ENCODE measurements at regions not wholly inside any gene's neighbourhood (a gene's known extent, or its start where the extent isn't known, plus 50 kb on each side); places are given as distances from the start of the nearest gene placed in this dataset.

DNA sequence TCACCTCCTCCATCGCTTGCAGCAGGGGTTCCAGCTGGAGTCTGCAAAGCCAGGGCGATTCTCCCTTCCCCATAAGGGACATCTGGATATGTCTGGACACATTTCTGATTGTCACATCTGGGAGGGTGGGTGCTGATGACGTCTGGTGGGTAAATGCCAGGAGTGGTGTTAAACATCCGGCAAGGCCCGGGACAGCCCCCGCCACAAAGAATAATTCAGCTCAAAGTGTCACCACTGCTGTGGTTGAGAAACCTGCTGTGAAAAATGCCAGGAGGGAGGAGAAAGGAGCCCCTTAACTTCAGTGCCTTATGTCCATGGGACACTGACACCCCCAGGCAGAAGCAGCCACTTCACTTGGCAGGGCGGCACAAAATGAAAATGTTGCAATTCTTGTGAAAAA is 179.4 kb upstream of the SDK2 start:
- TF ChIP-seq POLR2AphosphoS5 (IDR thresholded peaks at IDR 0.05; ENCODE audit: low read depth, low read length) (no peak), REST (IDR thresholded peaks at IDR 0.05; ENCODE audit: insufficient read depth in 1 of 2, low read depth in 2 of 2, low read length in 2 of 2) (no peak), TAF1 (IDR thresholded peaks at IDR 0.05; ENCODE audit: borderline replicate concordance, insufficient read depth, low read length) (no peak), SIN3A (IDR thresholded peaks at IDR 0.05; ENCODE audit: borderline replicate concordance, insufficient read depth, low read length) (no peak)

DNA sequence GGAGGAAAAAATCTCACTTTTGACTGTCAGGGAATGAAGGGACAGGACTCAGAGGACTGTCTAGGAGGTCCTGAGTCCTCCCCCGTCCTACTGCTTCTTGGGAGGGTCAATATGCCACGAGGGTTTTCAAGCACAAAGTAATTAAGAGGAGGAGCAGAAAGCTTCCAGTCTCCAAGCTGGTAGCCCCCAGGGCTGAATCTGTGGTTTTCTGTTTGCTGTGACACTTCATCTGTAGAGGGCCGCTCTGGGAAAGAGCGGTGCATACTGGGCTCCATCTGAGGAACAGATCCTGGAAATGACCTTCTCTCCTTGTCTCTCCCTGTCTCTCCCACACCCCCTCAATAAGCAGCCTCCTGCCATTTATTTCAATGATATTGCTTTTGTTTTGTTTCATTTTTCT is 180.1 kb upstream of the SDK2 start:
- TF ChIP-seq FOXP2 (optimal IDR thresholded peaks at IDR 0.05; ENCODE audit: borderline replicate concordance, extremely low read depth, extremely low read length, insufficient read depth) = no peak
- TF ChIP-seq TAF1 (IDR thresholded peaks at IDR 0.05; ENCODE audit: borderline replicate concordance, insufficient read depth, low read length) = no peak
- no peak for TF ChIP-seq POLR2AphosphoS5 (IDR thresholded peaks at IDR 0.05; ENCODE audit: low read depth, low read length)

DNA sequence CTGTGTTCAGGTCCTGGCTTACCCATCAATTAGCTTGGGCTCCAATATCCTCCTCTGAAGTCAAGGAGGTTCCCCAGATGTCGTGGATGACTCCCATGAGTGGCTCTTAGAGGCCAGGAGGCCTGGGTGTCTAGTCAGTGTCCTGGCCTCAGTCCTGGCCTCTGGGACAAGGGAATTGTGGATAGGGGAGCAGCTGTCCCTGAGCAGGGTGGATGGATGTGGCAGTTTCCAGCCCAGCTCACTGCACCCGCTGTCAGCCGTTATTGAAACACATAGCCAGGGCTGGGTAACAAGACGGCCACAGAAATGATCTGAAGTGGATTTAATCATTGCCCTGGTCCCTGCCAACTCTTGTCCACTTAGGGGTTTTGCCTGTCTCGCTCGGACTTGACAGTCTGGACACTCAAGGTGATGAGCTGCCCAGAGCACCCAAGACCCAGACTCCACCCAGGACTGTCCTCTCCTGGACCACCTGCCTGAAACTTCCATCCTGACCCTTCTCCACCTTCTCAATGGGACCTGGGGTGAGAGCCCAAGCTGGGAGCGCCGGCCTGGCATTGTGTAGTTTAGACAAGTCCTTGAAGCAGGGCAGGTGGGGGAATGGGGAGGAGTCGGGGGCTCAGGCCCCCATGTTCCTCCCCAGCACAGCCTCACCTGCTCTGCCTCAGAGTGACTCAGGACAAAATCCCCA is 182.1 kb upstream of the SDK2 start:
- TF ChIP-seq TAF1 (IDR thresholded peaks at IDR 0.05; ENCODE audit: borderline replicate concordance, insufficient read depth, low read length) (no peak), REST (IDR thresholded peaks at IDR 0.05; ENCODE audit: insufficient read depth in 1 of 2, low read depth in 2 of 2, low read length in 2 of 2) (no peak), POLR2AphosphoS5 (IDR thresholded peaks at IDR 0.05; ENCODE audit: low read depth, low read length) (no peak), SIN3A (IDR thresholded peaks at IDR 0.05; ENCODE audit: borderline replicate concordance, insufficient read depth, low read length) (no peak)

GRCh38 chr17:73826872-73827228 is 182.6 kb upstream of the SDK2 start:
- TF ChIP-seq REST (IDR thresholded peaks at IDR 0.05; ENCODE audit: insufficient read depth in 1 of 2, low read depth in 2 of 2, low read length in 2 of 2) (no peak), SIN3A (IDR thresholded peaks at IDR 0.05; ENCODE audit: borderline replicate concordance, insufficient read depth, low read length) (no peak), POLR2AphosphoS5 (IDR thresholded peaks at IDR 0.05; ENCODE audit: low read depth, low read length) (no peak), FOXP2 (optimal IDR thresholded peaks at IDR 0.05; ENCODE audit: borderline replicate concordance, extremely low read depth, extremely low read length, insufficient read depth) (no peak), TAF1 (IDR thresholded peaks at IDR 0.05; ENCODE audit: borderline replicate concordance, insufficient read depth, low read length) (no peak)

DNA sequence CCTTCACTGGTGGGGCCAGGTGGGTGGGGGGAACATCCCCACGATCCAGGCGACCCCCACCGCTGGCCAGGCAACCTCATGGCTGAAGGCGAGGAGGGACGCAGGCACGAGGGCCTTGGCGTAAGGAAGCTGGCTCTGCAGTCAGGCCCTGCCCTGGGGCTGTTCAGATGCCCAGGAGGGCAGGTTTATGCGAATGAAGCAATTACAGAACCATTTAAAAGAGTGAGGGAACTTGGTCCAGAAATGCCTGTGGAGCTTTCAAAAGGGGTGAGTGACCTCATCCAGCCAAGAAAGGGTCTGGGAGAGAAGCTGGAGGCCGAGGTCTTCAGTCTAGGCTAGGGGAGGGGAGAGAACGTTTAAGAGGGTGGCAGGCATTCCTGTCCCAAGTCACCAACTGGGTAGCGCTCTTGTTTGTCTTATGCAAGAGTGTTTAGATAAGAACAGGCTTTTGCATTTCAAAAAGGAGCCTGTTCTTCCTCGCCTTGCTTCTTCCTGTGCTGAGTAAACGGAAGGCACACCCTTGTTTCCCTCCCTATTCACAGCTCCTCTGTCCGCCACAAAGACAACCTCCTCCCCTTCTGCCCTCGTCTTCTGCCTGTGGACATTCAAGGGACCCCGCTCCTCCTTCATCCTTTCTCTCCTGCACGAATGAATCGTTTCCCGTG is 183.5 kb upstream of the SDK2 start:
- TF ChIP-seq REST (IDR thresholded peaks at IDR 0.05; ENCODE audit: insufficient read depth in 1 of 2, low read depth in 2 of 2, low read length in 2 of 2) (no peak), POLR2AphosphoS5 (IDR thresholded peaks at IDR 0.05; ENCODE audit: low read depth, low read length) (no peak), SIN3A (IDR thresholded peaks at IDR 0.05; ENCODE audit: borderline replicate concordance, insufficient read depth, low read length) (no peak)

Data from PFSK-1 (cell line).